ENCODE measurements at regions not wholly inside any gene's neighbourhood (a gene's known extent, or its start where the extent isn't known, plus 50 kb on each side); places are given as distances from the start of the nearest gene placed in this dataset.

DNA sequence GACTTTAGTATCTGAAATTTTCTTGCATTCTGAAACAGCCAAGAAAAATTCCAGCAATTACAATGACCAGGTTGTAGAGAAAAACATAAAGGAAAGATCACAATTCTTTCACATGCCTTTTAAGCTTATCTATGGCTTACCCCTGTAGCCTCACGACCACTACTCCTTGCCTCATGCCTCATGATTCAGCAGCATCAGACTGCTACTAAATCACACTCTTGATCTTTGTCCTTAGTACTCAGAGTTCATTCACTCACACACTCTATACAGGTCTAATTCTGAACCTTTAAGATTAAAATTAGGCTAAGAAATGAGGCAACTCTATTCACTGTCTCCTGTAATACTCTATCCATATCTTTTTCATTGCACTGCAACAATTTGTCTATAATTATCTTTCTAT, 415.1 kb downstream of the MLLT3 start:
- no peaks in the 10 kb centered on the region for H3K4me1 ChIP-seq (ENCODE audit: control insufficient read depth in 2 of 2, insufficient read depth in 2 of 2, low read length in 2 of 2)
- no peak overlapping the region for H3K9ac ChIP-seq (ENCODE audit: low read depth in 1 of 2, low read length in 2 of 2)
- no peak overlapping the region for H3K27ac ChIP-seq (ENCODE audit: low read depth in 2 of 2, low read length in 2 of 2)
- H3K4me3 ChIP-seq (ENCODE audit: low read length in 2 of 2) = no peak overlapping the region
- H3K27me3 ChIP-seq (ENCODE audit: control insufficient read depth in 2 of 2, insufficient read depth in 2 of 2, low read length in 2 of 2) = no peaks in the 10 kb centered on the region
- H3K9me3 ChIP-seq (ENCODE audit: control insufficient read depth in 2 of 2, low read length in 2 of 2) = no peaks in the 10 kb centered on the region
- H3K36me3 ChIP-seq (ENCODE audit: control insufficient read depth in 2 of 2, insufficient read depth in 2 of 2, low read length in 2 of 2) = no peaks in the 10 kb centered on the region

- no peak overlapping the region for H3K27ac ChIP-seq (ENCODE audit: low read depth in 2 of 2, low read length in 2 of 2)
Measured at GRCh38 chr9:20205821-20206220, 416.5 kb downstream of the MLLT3 start.

GRCh38 chr9:20200991-20201431, 412.2 kb upstream of the SLC24A2 start:
- H3K9ac ChIP-seq (ENCODE audit: low read depth in 1 of 2, low read length in 2 of 2) = no peak overlapping the region
- H3K4me1 ChIP-seq (ENCODE audit: control insufficient read depth in 2 of 2, insufficient read depth in 2 of 2, low read length in 2 of 2) = peaks cover 0 to 10% of the 10 kb centered on the region in 2 donors
- no peaks in the 10 kb centered on the region for H3K27me3 ChIP-seq (ENCODE audit: control insufficient read depth in 2 of 2, insufficient read depth in 2 of 2, low read length in 2 of 2)
- no peak overlapping the region for H3K4me3 ChIP-seq (ENCODE audit: low read length in 2 of 2)
- H3K27ac ChIP-seq (ENCODE audit: low read depth in 2 of 2, low read length in 2 of 2) = no peak overlapping the region
- no peaks in the 10 kb centered on the region for H3K9me3 ChIP-seq (ENCODE audit: control insufficient read depth in 2 of 2, low read length in 2 of 2)
- no peaks in the 10 kb centered on the region for H3K36me3 ChIP-seq (ENCODE audit: control insufficient read depth in 2 of 2, insufficient read depth in 2 of 2, low read length in 2 of 2)

More at GRCh38 chr9:20205821-20206220, 416.5 kb downstream of the MLLT3 start:
- no peaks in the 10 kb centered on the region for H3K36me3 ChIP-seq (ENCODE audit: control insufficient read depth in 2 of 2, insufficient read depth in 2 of 2, low read length in 2 of 2)
- H3K4me3 ChIP-seq (ENCODE audit: low read length in 2 of 2) = no peak overlapping the region
- H3K9ac ChIP-seq (ENCODE audit: low read depth in 1 of 2, low read length in 2 of 2) = no peak overlapping the region
- no peaks in the 10 kb centered on the region for H3K4me1 ChIP-seq (ENCODE audit: control insufficient read depth in 2 of 2, insufficient read depth in 2 of 2, low read length in 2 of 2)
- no peaks in the 10 kb centered on the region for H3K9me3 ChIP-seq (ENCODE audit: control insufficient read depth in 2 of 2, low read length in 2 of 2)
- H3K27me3 ChIP-seq (ENCODE audit: control insufficient read depth in 2 of 2, insufficient read depth in 2 of 2, low read length in 2 of 2) = no peaks in the 10 kb centered on the region

DNA sequence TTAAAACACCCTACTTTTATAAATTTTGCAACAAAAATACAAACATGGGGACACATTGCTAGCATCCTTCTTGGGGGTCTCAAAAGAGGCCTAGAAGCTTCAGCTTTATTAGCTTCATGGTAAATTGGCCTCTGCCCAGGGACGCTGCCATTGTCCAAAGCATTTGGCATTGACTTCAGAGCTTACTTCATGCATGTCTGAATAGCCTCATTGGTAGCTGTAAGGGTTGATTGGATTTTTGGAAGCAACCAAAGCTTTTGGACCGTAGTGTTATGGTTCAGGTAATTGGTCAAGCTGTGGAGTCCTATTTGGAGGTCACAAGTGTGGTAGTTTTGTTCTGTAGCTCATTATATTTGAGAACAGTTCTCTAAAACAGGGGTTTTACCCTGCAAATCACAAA, 411.7 kb upstream of the SLC24A2 start:
- H3K27ac ChIP-seq (ENCODE audit: low read depth in 2 of 2, low read length in 2 of 2) = no peak overlapping the region
- H3K4me3 ChIP-seq (ENCODE audit: low read length in 2 of 2) = no peak overlapping the region
- peaks cover 0 to 10% of the 10 kb centered on the region in 2 donors for H3K4me1 ChIP-seq (ENCODE audit: control insufficient read depth in 2 of 2, insufficient read depth in 2 of 2, low read length in 2 of 2)
- no peaks in the 10 kb centered on the region for H3K27me3 ChIP-seq (ENCODE audit: control insufficient read depth in 2 of 2, insufficient read depth in 2 of 2, low read length in 2 of 2)
- H3K36me3 ChIP-seq (ENCODE audit: control insufficient read depth in 2 of 2, insufficient read depth in 2 of 2, low read length in 2 of 2) = no peaks in the 10 kb centered on the region
- H3K9me3 ChIP-seq (ENCODE audit: control insufficient read depth in 2 of 2, low read length in 2 of 2) = no peaks in the 10 kb centered on the region
- H3K9ac ChIP-seq (ENCODE audit: low read depth in 1 of 2, low read length in 2 of 2) = no peak overlapping the region

GRCh38 chr9:20199111-20199510, 410.3 kb upstream of the SLC24A2 start:
- Histone ChIP-seq H3K9me3 (ENCODE audit: control insufficient read depth in 2 of 2, low read length in 2 of 2) (no peaks in the 10 kb centered on the region), H3K4me3 (ENCODE audit: low read length in 2 of 2) (no peak overlapping the region), H3K9ac (ENCODE audit: low read depth in 1 of 2, low read length in 2 of 2) (no peak overlapping the region), H3K27ac (ENCODE audit: low read depth in 2 of 2, low read length in 2 of 2) (no peak overlapping the region), H3K36me3 (ENCODE audit: control insufficient read depth in 2 of 2, insufficient read depth in 2 of 2, low read length in 2 of 2) (no peaks in the 10 kb centered on the region), H3K27me3 (ENCODE audit: control insufficient read depth in 2 of 2, insufficient read depth in 2 of 2, low read length in 2 of 2) (no peaks in the 10 kb centered on the region), H3K4me1 (ENCODE audit: control insufficient read depth in 2 of 2, insufficient read depth in 2 of 2, low read length in 2 of 2) (peaks cover 0 to 10% of the 10 kb centered on the region in 2 donors)

GRCh38 chr9:20197976-20198685, 409.3 kb upstream of the SLC24A2 start:
- Histone ChIP-seq H3K4me3 (ENCODE audit: low read length in 2 of 2) (no peak overlapping the region), H3K27me3 (ENCODE audit: control insufficient read depth in 2 of 2, insufficient read depth in 2 of 2, low read length in 2 of 2) (no peaks in the 10 kb centered on the region), H3K27ac (ENCODE audit: low read depth in 2 of 2, low read length in 2 of 2) (no peak overlapping the region), H3K9me3 (ENCODE audit: control insufficient read depth in 2 of 2, low read length in 2 of 2) (no peaks in the 10 kb centered on the region), H3K4me1 (ENCODE audit: control insufficient read depth in 2 of 2, insufficient read depth in 2 of 2, low read length in 2 of 2) (peaks cover 0 to 10% of the 10 kb centered on the region in 2 donors), H3K36me3 (ENCODE audit: control insufficient read depth in 2 of 2, insufficient read depth in 2 of 2, low read length in 2 of 2) (no peaks in the 10 kb centered on the region), H3K9ac (ENCODE audit: low read depth in 1 of 2, low read length in 2 of 2) (no peak overlapping the region)

GRCh38 chr9:20191228-20191840, 402.5 kb upstream of the SLC24A2 start:
- no peaks in the 10 kb centered on the region for H3K36me3 ChIP-seq (ENCODE audit: control insufficient read depth in 2 of 2, insufficient read depth in 2 of 2, low read length in 2 of 2)
- H3K9ac ChIP-seq (ENCODE audit: low read depth in 1 of 2, low read length in 2 of 2) = no peak overlapping the region
- no peaks in the 10 kb centered on the region for H3K27me3 ChIP-seq (ENCODE audit: control insufficient read depth in 2 of 2, insufficient read depth in 2 of 2, low read length in 2 of 2)
- peaks cover 0 to 4% of the 10 kb centered on the region in 2 donors for H3K4me1 ChIP-seq (ENCODE audit: control insufficient read depth in 2 of 2, insufficient read depth in 2 of 2, low read length in 2 of 2)
- H3K27ac ChIP-seq (ENCODE audit: low read depth in 2 of 2, low read length in 2 of 2) = no peak overlapping the region
- no peaks in the 10 kb centered on the region for H3K9me3 ChIP-seq (ENCODE audit: control insufficient read depth in 2 of 2, low read length in 2 of 2)
- no peak overlapping the region for H3K4me3 ChIP-seq (ENCODE audit: low read length in 2 of 2)

DNA sequence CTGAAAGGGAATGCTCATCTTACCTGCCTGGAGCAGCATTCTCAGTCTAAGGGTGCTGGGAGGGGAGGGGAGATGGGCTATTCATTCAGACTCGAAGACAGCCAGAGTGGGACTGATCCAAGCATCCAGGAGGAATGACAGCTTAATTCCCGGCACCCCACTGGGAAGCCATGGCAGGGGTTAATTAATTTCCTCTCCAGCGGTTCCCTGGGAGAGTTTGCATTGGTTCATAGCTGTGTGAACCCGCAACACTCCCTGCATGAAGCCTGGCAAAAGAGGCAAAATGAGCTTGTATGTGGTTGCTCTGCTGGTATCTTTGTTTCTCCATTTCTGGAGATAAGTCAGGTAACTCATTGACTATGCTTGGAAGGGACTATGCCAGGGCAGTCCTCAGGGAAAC, 401.0 kb upstream of the SLC24A2 start:
- peaks cover 0 to 4% of the 10 kb centered on the region in 2 donors for H3K4me1 ChIP-seq (ENCODE audit: control insufficient read depth in 2 of 2, insufficient read depth in 2 of 2, low read length in 2 of 2)
- H3K27me3 ChIP-seq (ENCODE audit: control insufficient read depth in 2 of 2, insufficient read depth in 2 of 2, low read length in 2 of 2) = no peaks in the 10 kb centered on the region
- H3K36me3 ChIP-seq (ENCODE audit: control insufficient read depth in 2 of 2, insufficient read depth in 2 of 2, low read length in 2 of 2) = no peaks in the 10 kb centered on the region
- no peak overlapping the region for H3K4me3 ChIP-seq (ENCODE audit: low read length in 2 of 2)
- H3K27ac ChIP-seq (ENCODE audit: low read depth in 2 of 2, low read length in 2 of 2) = no peak overlapping the region
- no peaks in the 10 kb centered on the region for H3K9me3 ChIP-seq (ENCODE audit: control insufficient read depth in 2 of 2, low read length in 2 of 2)
- H3K9ac ChIP-seq (ENCODE audit: low read depth in 1 of 2, low read length in 2 of 2) = no peak overlapping the region

GRCh38 chr9:20188616-20189369, 400.0 kb upstream of the SLC24A2 start:
- Histone ChIP-seq H3K9me3 (ENCODE audit: control insufficient read depth in 2 of 2, low read length in 2 of 2) (no peaks in the 10 kb centered on the region), H3K36me3 (ENCODE audit: control insufficient read depth in 2 of 2, insufficient read depth in 2 of 2, low read length in 2 of 2) (no peaks in the 10 kb centered on the region), H3K27me3 (ENCODE audit: control insufficient read depth in 2 of 2, insufficient read depth in 2 of 2, low read length in 2 of 2) (no peaks in the 10 kb centered on the region), H3K4me1 (ENCODE audit: control insufficient read depth in 2 of 2, insufficient read depth in 2 of 2, low read length in 2 of 2) (peaks cover 0 to 4% of the 10 kb centered on the region in 2 donors), H3K27ac (ENCODE audit: low read depth in 2 of 2, low read length in 2 of 2) (no peak overlapping the region), H3K4me3 (ENCODE audit: low read length in 2 of 2) (no peak overlapping the region), H3K9ac (ENCODE audit: low read depth in 1 of 2, low read length in 2 of 2) (no peak overlapping the region)

DNA sequence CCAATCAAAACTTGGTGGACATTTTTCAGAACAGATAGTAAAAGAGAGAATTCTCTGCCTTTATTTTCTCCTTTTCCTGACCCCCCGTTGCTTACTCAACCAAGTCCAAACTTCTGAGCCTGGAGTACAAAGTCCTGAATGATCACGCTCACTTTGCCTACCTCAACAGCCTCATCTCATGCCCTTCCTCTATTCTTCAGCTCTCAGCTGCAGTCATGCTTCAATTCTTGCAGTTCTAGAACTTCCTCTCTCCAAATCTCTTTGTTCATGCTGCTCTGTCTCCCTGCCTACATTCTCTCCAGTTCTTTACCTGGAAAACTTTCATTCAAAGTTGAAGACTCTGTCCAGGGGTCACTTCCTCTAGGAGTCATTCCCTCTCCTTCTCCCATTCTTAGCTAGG, 398.5 kb upstream of the SLC24A2 start:
- Histone ChIP-seq H3K27ac (ENCODE audit: low read depth in 2 of 2, low read length in 2 of 2) (no peak overlapping the region), H3K4me1 (ENCODE audit: control insufficient read depth in 2 of 2, insufficient read depth in 2 of 2, low read length in 2 of 2) (peaks cover 0 to 4% of the 10 kb centered on the region in 2 donors), H3K27me3 (ENCODE audit: control insufficient read depth in 2 of 2, insufficient read depth in 2 of 2, low read length in 2 of 2) (no peaks in the 10 kb centered on the region), H3K36me3 (ENCODE audit: control insufficient read depth in 2 of 2, insufficient read depth in 2 of 2, low read length in 2 of 2) (no peaks in the 10 kb centered on the region), H3K9me3 (ENCODE audit: control insufficient read depth in 2 of 2, low read length in 2 of 2) (no peaks in the 10 kb centered on the region), H3K9ac (ENCODE audit: low read depth in 1 of 2, low read length in 2 of 2) (no peak overlapping the region), H3K4me3 (ENCODE audit: low read length in 2 of 2) (no peak overlapping the region)

All from mucosa of rectum (tissue), 2 donors.